CD4-positive, alpha-beta T cell (primary cell): ENCODE measurements at regions not wholly inside any gene's neighbourhood (a gene's known extent, or its start where the extent isn't known, plus 50 kb on each side); places are given as distances from the start of the nearest gene placed in this dataset.

Experiments
- ATAC-seq: fragments of 200-7000 bp; cut with Tn5 transposase; one replicate; pipeline ENCODE4 v1.10.0; 2022; ENCODE audit warnings: mild to moderate bottlenecking; ENCODE audit not compliant: poor library complexity
- CTCF ChIA-PET: fragments of 350-600 bp; sonication (Branson Sonifier 250); formaldehyde crosslinking; loops from one replicate; lab custom pipeline; 2021; ENCODE audit warnings: antibody characterized with exemption, inconsistent platforms; lab: Charles Lee
- POLR2A ChIA-PET: fragments of 350-600 bp; sonication (Branson Sonifier 250); formaldehyde crosslinking; loops from one replicate; lab custom pipeline; 2021; ENCODE audit warnings: antibody characterized with exemption, inconsistent platforms; lab: Charles Lee
- DNase-seq, 14 experiments: peaks; one replicate each; pipeline ENCODE4 v3.0.0-alpha.2; 2013 to 2020; ENCODE audit warnings: mixed read lengths in 2 of 14
- H3K27ac ChIP-seq, 2 donors: one replicate each; pipeline versions ENCODE4 v1.5.1 to v1.7.0; 2013; ENCODE audit warnings: low read length in 2 of 2, low read depth in 1 of 2, mild to moderate bottlenecking in 1 of 2
- H3K27me3 ChIP-seq, 2 experiments: 1 replicate in 1 of 2; 2 replicates in 1 of 2; pipeline versions ENCODE4 v1.6.1 to v1.7.0; 2013; ENCODE audit warnings: low read length in 2 of 2, control low read depth in 1 of 2, mild to moderate bottlenecking in 1 of 2, moderate library complexity in 1 of 2; ENCODE audit not compliant: insufficient read depth in 2 of 2, control insufficient read depth in 1 of 2
- H3K36me3 ChIP-seq: one replicate; pipeline ENCODE4 v1.6.1; 2013; ENCODE audit warnings: low read length, control low read depth; ENCODE audit not compliant: insufficient read depth
- H3K4me1 ChIP-seq: one replicate; pipeline ENCODE4 v1.6.1; 2013; ENCODE audit warnings: low read length, control low read depth; ENCODE audit not compliant: insufficient read depth
- H3K4me3 ChIP-seq: one replicate; pipeline ENCODE4 v1.5.1; 2013; ENCODE audit warnings: mild to moderate bottlenecking, low read length, moderate library complexity
- H3K9me3 ChIP-seq, 2 experiments: 1 replicate in 1 of 2; 2 replicates in 1 of 2; pipeline versions ENCODE4 v1.6.1 to v1.7.0; 2013; ENCODE audit warnings: low read length in 2 of 2, mild to moderate bottlenecking in 2 of 2, control low read depth in 1 of 2, moderate library complexity in 1 of 2; ENCODE audit not compliant: control insufficient read depth in 1 of 2, insufficient read depth in 1 of 2
- H3K27ac Mint-ChIP-seq: one replicate; pipeline ENCODE4 v1.8.0; 2020; ENCODE audit warnings: mixed read lengths
- H3K27me3 Mint-ChIP-seq: one replicate; pipeline ENCODE4 v1.8.0; 2021; ENCODE audit warnings: mixed read lengths
- H3K36me3 Mint-ChIP-seq: one replicate; pipeline ENCODE4 v1.8.0; 2021; ENCODE audit warnings: low read depth, mixed read lengths
- H3K4me1 Mint-ChIP-seq: one replicate; pipeline ENCODE4 v1.8.0; 2021; ENCODE audit warnings: low read depth, mixed read lengths
- H3K4me3 Mint-ChIP-seq: one replicate; pipeline ENCODE4 v1.8.0; 2020; ENCODE audit warnings: mild to moderate bottlenecking, mixed read lengths
- H3K9me3 Mint-ChIP-seq: one replicate; pipeline ENCODE4 v1.8.0; 2020; ENCODE audit warnings: mixed read lengths
- CTCF ChIP-seq: fragments of 200-600 bp; IDR thresholded peaks from one replicate; pipeline ENCODE4 v1.8.0; 2022; ENCODE audit warnings: antibody characterized with exemption, mild to moderate bottlenecking
- intact Hi-C, 2 experiments: fragments of 100-400 bp; cut with DNase I in 1 of 2; cut with micrococcal nuclease in 1 of 2; formaldehyde crosslinking; loops; one replicate each; pipeline versions ENCODE4 v1.15.1 to v1.9.0; 2023 to 2025; cut with DNase I, micrococcal nuclease

DNA sequence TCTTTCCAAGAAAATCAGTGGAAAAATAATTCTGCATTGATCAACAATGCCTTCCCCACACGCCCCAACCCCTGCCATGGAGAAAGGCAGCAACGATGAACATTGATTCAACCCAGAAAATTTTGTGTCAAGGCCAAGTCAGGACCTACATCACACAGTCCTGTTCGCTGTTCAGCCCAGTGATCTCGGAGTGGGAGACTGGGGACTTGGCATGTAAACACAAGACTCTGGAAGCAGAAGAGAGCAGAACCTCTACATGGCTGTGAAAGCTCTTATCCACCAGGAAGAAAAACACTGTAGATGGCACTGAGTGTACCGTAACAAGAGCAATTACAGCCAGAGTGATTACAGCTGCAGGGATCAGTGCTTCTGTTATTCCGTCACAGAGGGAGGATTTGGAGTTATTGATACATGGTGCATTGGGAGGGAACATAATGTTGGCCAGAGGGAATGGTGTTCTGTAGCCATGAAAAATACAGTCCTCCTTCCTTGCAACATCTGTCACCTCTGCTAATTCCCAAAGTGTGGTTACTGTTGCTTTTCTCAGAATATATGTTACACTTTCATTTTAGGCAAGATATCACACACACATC, 136.6 kb downstream of the IQUB start:
- no peaks in the 10 kb centered on the region for H3K4me1 ChIP-seq
- POLR2A ChIA-PET: no interaction called here
- H3K36me3 Mint-ChIP-seq: no peaks in the 10 kb centered on the region
- H3K27ac ChIP-seq: no peak overlapping the region
- H3K27ac Mint-ChIP-seq: no peak overlapping the region
- no peak overlapping the region for H3K4me3 ChIP-seq
- H3K4me3 Mint-ChIP-seq: no peak overlapping the region
- no peak for ATAC-seq
- TF ChIP-seq CTCF: no peak
- no peak for DNase-seq
- no peaks in the 10 kb centered on the region for H3K9me3 Mint-ChIP-seq
- intact Hi-C loops: no loop called here
- no peaks in the 10 kb centered on the region for H3K4me1 Mint-ChIP-seq
- H3K36me3 ChIP-seq: no peaks in the 10 kb centered on the region
- no peaks in the 10 kb centered on the region for H3K27me3 ChIP-seq
- H3K9me3 ChIP-seq: no peaks in the 10 kb centered on the region
- H3K27me3 Mint-ChIP-seq: no peaks in the 10 kb centered on the region
- CTCF ChIA-PET: no interaction called here

DNA sequence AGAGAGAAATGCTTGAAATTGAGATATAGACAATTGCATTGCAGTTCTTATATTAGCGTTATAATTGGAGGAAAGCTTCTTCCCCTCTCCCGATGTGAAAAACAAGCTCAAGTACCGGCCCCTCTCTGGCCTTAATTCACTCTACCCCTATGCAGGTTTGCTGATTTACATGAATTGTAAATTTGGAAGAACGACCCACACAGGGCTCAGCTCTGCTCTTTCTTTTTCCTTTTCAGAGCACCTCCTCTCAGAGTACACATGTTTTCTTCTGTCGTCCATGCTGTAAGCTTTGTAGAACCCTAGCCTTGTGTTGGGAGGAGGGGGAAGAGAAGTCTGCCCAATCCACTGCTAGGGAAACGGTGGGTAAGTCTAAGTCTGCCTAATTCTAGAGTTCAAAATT, 140.8 kb downstream of the IQUB start:
- Mint-ChIP-seq H3K4me1 (no peaks in the 10 kb centered on the region), H3K4me3 (no peak overlapping the region), H3K36me3 (no peaks in the 10 kb centered on the region), H3K27me3 (no peaks in the 10 kb centered on the region), H3K9me3 (no peaks in the 10 kb centered on the region), H3K27ac (no peak overlapping the region)
- Histone ChIP-seq H3K27ac (no peak overlapping the region), H3K4me1 (no peaks in the 10 kb centered on the region), H3K9me3 (no peaks in the 10 kb centered on the region), H3K36me3 (no peaks in the 10 kb centered on the region), H3K27me3 (no peaks in the 10 kb centered on the region), H3K4me3 (no peak overlapping the region)
- CTCF ChIA-PET: no interaction called here
- intact Hi-C loops: no loop called here
- ATAC-seq (no peak), DNase-seq (no peak)
- TF ChIP-seq CTCF: no peak
- POLR2A ChIA-PET: no interaction called here

GRCh38 chr7:123372368-123372767, 162.0 kb downstream of the IQUB start:
- Histone ChIP-seq H3K4me3 (no peak overlapping the region), H3K9me3 (no peaks in the 10 kb centered on the region), H3K27me3 (no peaks in the 10 kb centered on the region), H3K27ac (no peak overlapping the region), H3K4me1 (no peaks in the 10 kb centered on the region), H3K36me3 (no peaks in the 10 kb centered on the region)
- ChIA-PET CTCF (no interaction called here), POLR2A (no interaction called here)
- Mint-ChIP-seq H3K9me3 (no peaks in the 10 kb centered on the region), H3K27ac (no peak overlapping the region), H3K27me3 (no peaks in the 10 kb centered on the region), H3K4me3 (no peak overlapping the region), H3K4me1 (no peaks in the 10 kb centered on the region), H3K36me3 (no peaks in the 10 kb centered on the region)
- intact Hi-C loops: no loop called here
- DNase-seq: no peak
- ATAC-seq: no peak
- no peak for TF ChIP-seq CTCF
